ENCODE measurements at regions not wholly inside any gene's neighbourhood (a gene's known extent, or its start where the extent isn't known, plus 50 kb on each side); places are given as distances from the start of the nearest gene placed in this dataset.
A peak's percentile ranks its signal among the peaks of the same experiment; 100 is the strongest.

GRCh38 chr9:118515947-118516346, 811.7 kb downstream of the TLR4 start:
- intact Hi-C loops (cut with micrococcal nuclease) = no loop called here
- H3K4me3 Mint-ChIP-seq (ENCODE audit: low read depth) = no peak overlapping the region
- no peak overlapping the region for H3K27ac Mint-ChIP-seq
- peaks cover 6% of the 10 kb centered on the region for H3K9me3 Mint-ChIP-seq
- no peaks in the 10 kb centered on the region for H3K27me3 Mint-ChIP-seq (ENCODE audit: low read depth)
- no peaks in the 10 kb centered on the region for H3K4me1 Mint-ChIP-seq (ENCODE audit: low read depth)
- DNase-seq (ENCODE audit: low spot score) = no peak
- no peaks in the 10 kb centered on the region for H3K36me3 Mint-ChIP-seq (ENCODE audit: low read depth)

- H3K27me3 Mint-ChIP-seq (ENCODE audit: low read depth) = no peaks in the 10 kb centered on the region
- H3K36me3 Mint-ChIP-seq (ENCODE audit: low read depth) = no peaks in the 10 kb centered on the region
- H3K4me3 Mint-ChIP-seq (ENCODE audit: low read depth) = no peak overlapping the region
- no peak for DNase-seq (ENCODE audit: low spot score)
- no peaks in the 10 kb centered on the region for H3K9me3 Mint-ChIP-seq
- H3K27ac Mint-ChIP-seq = no peak overlapping the region
- intact Hi-C loops (cut with micrococcal nuclease) = no loop called here
- no peaks in the 10 kb centered on the region for H3K4me1 Mint-ChIP-seq (ENCODE audit: low read depth)
These were observed 817.1 kb downstream of the TLR4 start for GRCh38 chr9:118521261-118521660.

- Mint-ChIP-seq H3K27ac (no peak overlapping the region), H3K9me3 (no peaks in the 10 kb centered on the region), H3K4me1 (ENCODE audit: low read depth) (no peaks in the 10 kb centered on the region), H3K27me3 (ENCODE audit: low read depth) (no peaks in the 10 kb centered on the region), H3K36me3 (ENCODE audit: low read depth) (no peaks in the 10 kb centered on the region), H3K4me3 (ENCODE audit: low read depth) (no peak overlapping the region)
- DNase-seq (ENCODE audit: low spot score) = peak; percentile 8
- intact Hi-C loops (cut with micrococcal nuclease) = loop anchor here (2.0 kb wide), 1 partner anchor 768 kb away; no protein-coding TSS in a partner anchor
These were observed 818.2 kb downstream of the TLR4 start for GRCh38 chr9:118522093-118523028.

GRCh38 chr9:118527261-118527660, 823.1 kb downstream of the TLR4 start:
- Mint-ChIP-seq H3K36me3 (ENCODE audit: low read depth) (no peaks in the 10 kb centered on the region), H3K27me3 (ENCODE audit: low read depth) (no peaks in the 10 kb centered on the region), H3K4me3 (ENCODE audit: low read depth) (no peak overlapping the region), H3K27ac (no peak overlapping the region), H3K4me1 (ENCODE audit: low read depth) (no peaks in the 10 kb centered on the region), H3K9me3 (no peaks in the 10 kb centered on the region)
- no peak for DNase-seq (ENCODE audit: low spot score)
- intact Hi-C loops (cut with micrococcal nuclease) = no loop called here

- Mint-ChIP-seq H3K27me3 (ENCODE audit: low read depth) (no peaks in the 10 kb centered on the region), H3K9me3 (no peaks in the 10 kb centered on the region), H3K4me1 (ENCODE audit: low read depth) (no peaks in the 10 kb centered on the region), H3K27ac (no peak overlapping the region), H3K4me3 (ENCODE audit: low read depth) (no peak overlapping the region), H3K36me3 (ENCODE audit: low read depth) (no peaks in the 10 kb centered on the region)
- no peak for DNase-seq (ENCODE audit: low spot score)
- intact Hi-C loops (cut with micrococcal nuclease) = no loop called here
These were observed 825.0 kb downstream of the TLR4 start for GRCh38 chr9:118529210-118529609.

DNA sequence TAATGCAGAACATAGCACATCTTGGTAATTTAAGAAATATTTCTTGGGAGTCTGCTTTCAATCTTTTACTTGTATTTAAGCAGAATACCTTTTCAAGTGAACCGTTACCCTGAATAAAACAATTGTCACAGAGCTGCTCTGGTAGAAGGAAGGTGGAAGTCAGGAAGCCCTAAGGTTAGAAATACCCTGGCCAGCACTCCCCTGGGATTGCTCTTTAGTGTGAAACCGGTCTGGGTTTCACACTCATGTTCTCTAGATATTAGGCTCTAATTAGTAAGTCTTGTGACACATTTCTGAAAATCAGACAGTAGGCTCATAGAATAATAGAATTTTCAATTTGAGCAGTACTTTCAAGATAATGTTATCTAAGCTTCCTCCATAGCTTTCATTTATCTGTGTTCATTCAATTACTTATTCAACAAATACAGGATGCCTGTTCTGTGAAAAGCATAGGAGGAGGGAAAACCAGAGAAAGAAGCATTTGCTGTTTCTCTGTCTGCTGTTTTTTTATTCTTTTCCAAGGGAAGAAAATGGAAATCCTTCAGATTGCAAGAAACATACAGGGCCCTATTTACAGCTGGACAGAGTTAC, 825.5 kb downstream of the TLR4 start:
- intact Hi-C loops (cut with micrococcal nuclease) = no loop called here
- no peaks in the 10 kb centered on the region for H3K9me3 Mint-ChIP-seq
- no peak for DNase-seq (ENCODE audit: low spot score)
- H3K27ac Mint-ChIP-seq = no peak overlapping the region
- H3K4me1 Mint-ChIP-seq (ENCODE audit: low read depth) = no peaks in the 10 kb centered on the region
- H3K27me3 Mint-ChIP-seq (ENCODE audit: low read depth) = no peaks in the 10 kb centered on the region
- no peaks in the 10 kb centered on the region for H3K36me3 Mint-ChIP-seq (ENCODE audit: low read depth)
- no peak overlapping the region for H3K4me3 Mint-ChIP-seq (ENCODE audit: low read depth)

DNA sequence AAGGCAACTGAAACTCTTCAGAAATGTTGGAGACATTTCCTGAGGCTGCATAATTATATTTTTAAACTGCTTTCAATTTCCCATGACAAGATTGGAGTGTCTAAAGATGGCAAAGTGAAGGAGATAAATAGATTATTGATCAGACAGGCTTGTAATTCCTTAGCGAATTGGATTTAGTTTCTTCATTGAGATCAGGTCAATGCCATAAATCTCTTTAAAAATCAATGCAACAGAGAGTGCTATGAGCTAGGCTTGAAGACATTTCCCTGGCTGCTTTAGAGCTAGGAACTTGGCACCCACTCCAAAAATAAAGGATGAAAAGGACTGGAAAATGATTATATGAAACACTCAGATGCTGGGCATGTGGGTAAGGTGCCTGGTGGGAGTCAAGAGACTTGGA, 828.4 kb downstream of the TLR4 start:
- H3K4me1 Mint-ChIP-seq (ENCODE audit: low read depth) = no peaks in the 10 kb centered on the region
- no peaks in the 10 kb centered on the region for H3K9me3 Mint-ChIP-seq
- H3K27ac Mint-ChIP-seq = no peak overlapping the region
- no peak overlapping the region for H3K4me3 Mint-ChIP-seq (ENCODE audit: low read depth)
- H3K36me3 Mint-ChIP-seq (ENCODE audit: low read depth) = no peaks in the 10 kb centered on the region
- H3K27me3 Mint-ChIP-seq (ENCODE audit: low read depth) = no peaks in the 10 kb centered on the region
- intact Hi-C loops (cut with micrococcal nuclease) = no loop called here
- DNase-seq (ENCODE audit: low spot score) = no peak

GRCh38 chr9:118533101-118533500, 828.9 kb downstream of the TLR4 start:
- H3K4me1 Mint-ChIP-seq (ENCODE audit: low read depth) = no peaks in the 10 kb centered on the region
- no peaks in the 10 kb centered on the region for H3K36me3 Mint-ChIP-seq (ENCODE audit: low read depth)
- no peaks in the 10 kb centered on the region for H3K27me3 Mint-ChIP-seq (ENCODE audit: low read depth)
- H3K9me3 Mint-ChIP-seq = no peaks in the 10 kb centered on the region
- no peak overlapping the region for H3K27ac Mint-ChIP-seq
- intact Hi-C loops (cut with micrococcal nuclease) = no loop called here
- no peak for DNase-seq (ENCODE audit: low spot score)
- no peak overlapping the region for H3K4me3 Mint-ChIP-seq (ENCODE audit: low read depth)

DNA sequence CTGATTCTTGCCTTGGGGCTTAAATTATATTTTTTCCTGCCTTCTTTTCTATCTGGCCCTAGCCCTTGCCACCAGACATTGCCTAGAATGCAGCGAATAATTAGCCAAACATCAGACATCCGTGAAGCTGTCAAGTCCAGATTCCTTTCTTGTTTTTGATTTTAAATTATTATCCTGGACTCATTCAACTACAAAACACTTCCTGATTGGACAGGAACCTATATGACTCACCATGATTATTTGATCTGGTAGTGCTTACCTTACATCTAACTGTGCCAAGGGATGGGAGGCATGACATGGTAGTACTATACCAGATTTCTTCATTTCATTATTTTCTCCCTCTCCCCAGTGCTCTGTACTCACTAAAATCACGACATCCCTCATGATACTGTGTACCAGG, 829.6 kb downstream of the TLR4 start:
- H3K4me3 Mint-ChIP-seq (ENCODE audit: low read depth) = no peak overlapping the region
- no peaks in the 10 kb centered on the region for H3K36me3 Mint-ChIP-seq (ENCODE audit: low read depth)
- no peak for DNase-seq (ENCODE audit: low spot score)
- no peaks in the 10 kb centered on the region for H3K9me3 Mint-ChIP-seq
- no peaks in the 10 kb centered on the region for H3K27me3 Mint-ChIP-seq (ENCODE audit: low read depth)
- no peak overlapping the region for H3K27ac Mint-ChIP-seq
- intact Hi-C loops (cut with micrococcal nuclease) = no loop called here
- H3K4me1 Mint-ChIP-seq (ENCODE audit: low read depth) = no peaks in the 10 kb centered on the region

- intact Hi-C loops (cut with micrococcal nuclease) = no loop called here
- Mint-ChIP-seq H3K27ac (no peak overlapping the region), H3K27me3 (ENCODE audit: low read depth) (no peaks in the 10 kb centered on the region), H3K36me3 (ENCODE audit: low read depth) (no peaks in the 10 kb centered on the region), H3K4me1 (ENCODE audit: low read depth) (no peaks in the 10 kb centered on the region), H3K4me3 (ENCODE audit: low read depth) (no peak overlapping the region), H3K9me3 (no peaks in the 10 kb centered on the region)
- no peak for DNase-seq (ENCODE audit: low spot score)
These were observed 832.0 kb downstream of the TLR4 start for GRCh38 chr9:118536153-118536552.

- Mint-ChIP-seq H3K4me3 (ENCODE audit: low read depth) (no peak overlapping the region), H3K27me3 (ENCODE audit: low read depth) (no peaks in the 10 kb centered on the region), H3K36me3 (ENCODE audit: low read depth) (no peaks in the 10 kb centered on the region), H3K9me3 (no peaks in the 10 kb centered on the region), H3K4me1 (ENCODE audit: low read depth) (no peaks in the 10 kb centered on the region), H3K27ac (no peak overlapping the region)
- no peak for DNase-seq (ENCODE audit: low spot score)
- intact Hi-C loops (cut with micrococcal nuclease) = no loop called here
These were observed 830.3 kb downstream of the BRINP1 start for GRCh38 chr9:118538959-118539358.

GRCh38 chr9:118553465-118553864, 815.8 kb downstream of the BRINP1 start:
- Mint-ChIP-seq H3K9me3 (peaks cover 10% of the 10 kb centered on the region), H3K36me3 (ENCODE audit: low read depth) (no peaks in the 10 kb centered on the region), H3K27me3 (ENCODE audit: low read depth) (no peaks in the 10 kb centered on the region), H3K4me3 (ENCODE audit: low read depth) (no peak overlapping the region), H3K27ac (no peak overlapping the region), H3K4me1 (ENCODE audit: low read depth) (no peaks in the 10 kb centered on the region)
- intact Hi-C loops (cut with micrococcal nuclease) = no loop called here
- no peak for DNase-seq (ENCODE audit: low spot score)

DNA sequence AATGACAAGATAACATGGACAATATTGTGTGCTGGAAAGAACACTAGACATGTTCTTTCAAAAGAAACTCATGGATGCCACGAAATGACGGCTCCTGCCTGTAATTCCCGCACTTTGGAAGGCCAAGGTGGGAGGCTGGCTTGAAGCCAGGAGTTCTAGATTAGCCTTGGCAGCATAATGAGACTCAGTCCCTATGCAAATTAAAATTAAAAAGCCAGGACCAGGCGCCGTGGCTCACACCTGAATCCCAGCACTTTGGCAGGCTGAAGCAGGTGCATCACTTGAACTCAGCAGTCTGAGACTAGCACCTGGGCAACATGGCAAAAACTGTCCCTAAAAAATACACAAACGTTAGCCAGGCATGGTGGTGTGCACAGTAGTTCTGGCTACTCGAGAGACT, 814.2 kb downstream of the BRINP1 start:
- H3K4me1 Mint-ChIP-seq (ENCODE audit: low read depth) = no peaks in the 10 kb centered on the region
- intact Hi-C loops (cut with micrococcal nuclease) = no loop called here
- no peak overlapping the region for H3K4me3 Mint-ChIP-seq (ENCODE audit: low read depth)
- H3K27me3 Mint-ChIP-seq (ENCODE audit: low read depth) = no peaks in the 10 kb centered on the region
- no peak overlapping the region for H3K27ac Mint-ChIP-seq
- peaks cover 15% of the 10 kb centered on the region for H3K9me3 Mint-ChIP-seq
- H3K36me3 Mint-ChIP-seq (ENCODE audit: low read depth) = no peaks in the 10 kb centered on the region
- no peak for DNase-seq (ENCODE audit: low spot score)
